GM18868 (cell line): ENCODE measurements at regions not wholly inside any gene's neighbourhood (a gene's known extent, or its start where the extent isn't known, plus 50 kb on each side); places are given as distances from the start of the nearest gene placed in this dataset.

Source experiments
- ATAC-seq: cut with Tn5 transposase; IDR thresholded peaks from one replicate; pipeline ENCODE4 v1.9.1; 2021; ENCODE audit warnings: mild to moderate bottlenecking, moderate library complexity; ENCODE audit not compliant: unreplicated experiment

- no peak for ATAC-seq
These were observed 408.0 kb downstream of the SIPA1L2 start for GRCh38 chr1:232221802-232222499.

GRCh38 chr1:232218955-232219865, 410.7 kb downstream of the SIPA1L2 start:
- ATAC-seq: no peak

- ATAC-seq: no peak
These were observed 416.0 kb downstream of the SIPA1L2 start for GRCh38 chr1:232213928-232214327.

GRCh38 chr1:232212253-232212652, 417.7 kb downstream of the SIPA1L2 start:
- no peak for ATAC-seq

- ATAC-seq: peak; percentile 72
These were observed 418.8 kb downstream of the SIPA1L2 start for GRCh38 chr1:232211149-232211548.

- no peak for ATAC-seq
These were observed 420.6 kb downstream of the SIPA1L2 start for GRCh38 chr1:232209357-232209756.

- ATAC-seq: no peak
These were observed 422.7 kb downstream of the SIPA1L2 start for GRCh38 chr1:232207073-232207866.

GRCh38 chr1:232204269-232204668, 425.7 kb downstream of the SIPA1L2 start:
- ATAC-seq: no peak

- no peak for ATAC-seq
These were observed 428.9 kb downstream of the SIPA1L2 start for GRCh38 chr1:232201024-232201423.

- no peak for ATAC-seq
These were observed 433.9 kb downstream of the SIPA1L2 start for GRCh38 chr1:232196042-232196441.

- no peak for ATAC-seq
These were observed 435.5 kb downstream of the SIPA1L2 start for GRCh38 chr1:232194424-232194823.

- no peak for ATAC-seq
These were observed 436.5 kb downstream of the SIPA1L2 start for GRCh38 chr1:232193451-232193783.

- ATAC-seq: no peak
These were observed 437.0 kb downstream of the SIPA1L2 start for GRCh38 chr1:232192781-232193450.

- no peak for ATAC-seq
These were observed 438.4 kb downstream of the SIPA1L2 start for GRCh38 chr1:232191560-232191959.

- no peak for ATAC-seq
These were observed 441.6 kb downstream of the SIPA1L2 start for GRCh38 chr1:232188318-232188717.

- no peak for ATAC-seq
These were observed 443.0 kb downstream of the SIPA1L2 start for GRCh38 chr1:232186931-232187330.

GRCh38 chr1:232184561-232185530, 445.1 kb downstream of the SIPA1L2 start:
- no peak for ATAC-seq

- ATAC-seq: no peak
These were observed 446.1 kb downstream of the SIPA1L2 start for GRCh38 chr1:232183802-232184201.

GRCh38 chr1:232183266-232183800, 446.6 kb downstream of the SIPA1L2 start:
- ATAC-seq: no peak
